Cardiac septum (tissue), 1 donor: ENCODE measurements at regions not wholly inside any gene's neighbourhood (a gene's known extent, or its start where the extent isn't known, plus 50 kb on each side); places are given as distances from the start of the nearest gene placed in this dataset.

ENCODE experiments used
- DNase-seq: peaks from one replicate; pipeline ENCODE4 v3.0.0-alpha.2; 2020; ENCODE audit warnings: low spot score
- intact Hi-C: fragments of 100-400 bp; cut with DNase I; formaldehyde crosslinking; loops from one replicate; pipeline ENCODE4 v1.14.0; 2022
- donor health status: DM: no; HTN: no; CAD: no.

- DNase-seq: no peak
- intact Hi-C loops: no loop called here
These were observed 585.6 kb upstream of the ZNF717 start for GRCh38 chr3:76370749-76371520.

- DNase-seq: no peak
- intact Hi-C loops: no loop called here
These were observed 587.1 kb upstream of the ZNF717 start for GRCh38 chr3:76372497-76372896.

GRCh38 chr3:76377074-76377473, 591.7 kb upstream of the ZNF717 start:
- no peak for DNase-seq
- intact Hi-C loops: no loop called here

- DNase-seq: no peak
- intact Hi-C loops: no loop called here
These were observed 593.4 kb upstream of the ZNF717 start for GRCh38 chr3:76378789-76379188.

- no peak for DNase-seq
- intact Hi-C loops: no loop called here
These were observed 598.4 kb upstream of the ZNF717 start for GRCh38 chr3:76383781-76384180.

GRCh38 chr3:76387000-76387399, 601.7 kb upstream of the ZNF717 start:
- intact Hi-C loops: no loop called here
- no peak for DNase-seq

- intact Hi-C loops: no loop called here
- no peak for DNase-seq
These were observed 614.8 kb upstream of the ZNF717 start for GRCh38 chr3:76400141-76400540.

- intact Hi-C loops: no loop called here
- no peak for DNase-seq
These were observed 617.6 kb upstream of the ZNF717 start for GRCh38 chr3:76402926-76403325.

- no peak for DNase-seq
- intact Hi-C loops: no loop called here
These were observed 618.2 kb upstream of the ZNF717 start for GRCh38 chr3:76403556-76403955.

- intact Hi-C loops: no loop called here
- DNase-seq: no peak
These were observed 619.8 kb upstream of the ZNF717 start for GRCh38 chr3:76405196-76405595.

- intact Hi-C loops: no loop called here
- no peak for DNase-seq
These were observed 625.5 kb upstream of the ZNF717 start for GRCh38 chr3:76410762-76411281.

- DNase-seq: no peak
- intact Hi-C loops: no loop called here
These were observed 624.5 kb upstream of the ROBO2 start for GRCh38 chr3:76415384-76415783.

GRCh38 chr3:76429581-76430177, 610.2 kb upstream of the ROBO2 start:
- DNase-seq: no peak
- intact Hi-C loops: no loop called here

- DNase-seq: no peak
- intact Hi-C loops: no loop called here
These were observed 607.5 kb upstream of the ROBO2 start for GRCh38 chr3:76432396-76432795.

GRCh38 chr3:76436894-76437293, 603.0 kb upstream of the ROBO2 start:
- intact Hi-C loops: no loop called here
- no peak for DNase-seq

GRCh38 chr3:76438971-76439370, 600.9 kb upstream of the ROBO2 start:
- intact Hi-C loops: no loop called here
- no peak for DNase-seq

GRCh38 chr3:76442374-76442915, 597.5 kb upstream of the ROBO2 start:
- intact Hi-C loops: no loop called here

GRCh38 chr3:76456322-76456721, 583.6 kb upstream of the ROBO2 start:
- no peak for DNase-seq
- intact Hi-C loops: no loop called here

More at GRCh38 chr3:76442374-76442915, 597.5 kb upstream of the ROBO2 start:
- no peak for DNase-seq

- intact Hi-C loops: no loop called here
- no peak for DNase-seq
These were observed 576.4 kb upstream of the ROBO2 start for GRCh38 chr3:76463501-76463900.

- intact Hi-C loops: no loop called here
These were observed 569.6 kb upstream of the ROBO2 start for GRCh38 chr3:76470285-76470684.

GRCh38 chr3:76474632-76475031, 565.3 kb upstream of the ROBO2 start:
- DNase-seq: no peak
- intact Hi-C loops: no loop called here

More at GRCh38 chr3:76470285-76470684, 569.6 kb upstream of the ROBO2 start:
- DNase-seq: no peak
